ENCODE measurements at regions not wholly inside any gene's neighbourhood (a gene's known extent, or its start where the extent isn't known, plus 50 kb on each side); places are given as distances from the start of the nearest gene placed in this dataset.

DNA sequence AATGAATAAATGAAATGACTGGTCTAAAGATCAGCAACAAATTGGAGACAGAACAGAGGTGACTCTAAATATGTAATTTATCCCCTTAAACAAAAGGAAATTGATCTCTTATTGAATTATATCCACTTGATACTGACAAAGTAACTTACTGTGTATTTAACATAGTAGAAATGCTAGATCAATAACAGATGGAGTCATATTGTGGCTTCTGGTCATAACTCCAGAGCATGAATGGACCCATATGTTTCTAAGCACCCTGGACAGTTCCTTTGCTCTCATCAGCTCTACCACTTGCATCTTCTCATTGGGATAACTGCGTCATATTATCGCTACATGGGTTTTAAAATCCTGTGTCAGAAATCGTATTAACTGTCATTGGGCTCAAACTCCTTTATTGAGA lies 222.3 kb downstream of the ETS1 start:
- DNase-seq (ENCODE audit: low spot score): no peak

DNA sequence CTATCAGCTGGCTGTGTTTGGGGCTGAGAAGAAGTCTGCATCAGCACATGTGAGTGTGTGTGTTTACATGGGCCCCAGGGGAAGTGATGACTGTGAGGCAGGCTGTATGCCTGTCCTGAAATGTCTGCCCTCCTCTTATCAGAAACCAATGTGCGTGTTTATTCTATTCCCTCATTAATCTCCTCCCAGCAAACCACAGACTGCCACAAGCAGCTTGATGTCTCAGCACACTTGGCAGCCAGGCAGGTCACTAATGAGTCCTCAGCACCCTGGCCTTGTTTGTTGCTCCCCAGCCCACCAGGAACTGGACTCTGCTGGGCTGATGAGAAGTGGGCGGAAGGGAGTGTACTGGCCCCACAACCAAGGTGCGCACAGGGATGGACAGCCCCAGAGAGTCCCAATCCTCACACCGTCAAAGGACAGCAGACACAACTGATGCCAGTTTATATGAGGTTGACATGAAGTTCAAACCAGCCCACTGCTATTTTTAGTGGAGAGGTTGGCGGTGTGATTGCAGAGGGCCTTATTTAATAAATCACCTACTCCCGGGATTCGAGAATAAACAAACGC lies 225.8 kb downstream of the ETS1 start:
- no peak for DNase-seq (ENCODE audit: low spot score)

DNA sequence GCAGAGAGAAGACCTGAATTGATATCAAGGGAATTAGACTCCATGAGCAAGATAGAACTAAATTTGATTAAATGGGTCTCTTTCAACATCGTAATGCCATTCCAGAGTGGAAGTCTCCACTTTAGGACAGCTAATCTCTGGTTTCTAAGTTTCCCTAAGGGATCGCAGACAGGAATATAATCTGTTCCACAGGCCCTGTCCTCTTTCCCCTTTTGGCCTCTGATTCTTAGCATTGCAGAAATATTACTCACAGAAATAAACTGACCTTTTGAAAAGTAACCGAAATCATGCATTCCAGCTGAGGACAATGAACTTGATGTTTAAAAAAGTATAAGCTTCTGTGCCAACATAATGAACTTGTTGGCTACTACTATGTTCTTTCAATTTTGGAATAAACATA lies 227.8 kb downstream of the ETS1 start:
- no peak for DNase-seq (ENCODE audit: low spot score)

DNA sequence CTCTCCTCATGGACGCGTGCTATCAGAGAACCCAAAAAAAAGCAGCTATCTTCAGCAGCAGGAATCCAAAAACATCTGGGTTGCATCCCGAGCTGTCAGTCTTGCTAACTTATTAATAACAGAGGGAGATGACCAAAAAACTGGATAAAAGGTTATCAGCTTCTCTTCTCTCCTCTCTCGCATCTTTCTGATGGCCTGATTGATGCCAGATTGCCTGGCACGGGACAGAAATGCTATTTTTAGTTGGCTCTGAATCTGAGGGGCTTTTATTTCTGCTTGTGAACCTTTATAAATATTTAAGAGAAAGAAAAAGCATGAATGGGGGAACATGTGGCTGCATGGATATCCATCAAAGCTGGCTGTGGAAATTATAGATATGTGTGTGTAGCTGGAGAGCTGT lies 230.3 kb downstream of the ETS1 start:
- no peak for DNase-seq (ENCODE audit: low spot score)

DNA sequence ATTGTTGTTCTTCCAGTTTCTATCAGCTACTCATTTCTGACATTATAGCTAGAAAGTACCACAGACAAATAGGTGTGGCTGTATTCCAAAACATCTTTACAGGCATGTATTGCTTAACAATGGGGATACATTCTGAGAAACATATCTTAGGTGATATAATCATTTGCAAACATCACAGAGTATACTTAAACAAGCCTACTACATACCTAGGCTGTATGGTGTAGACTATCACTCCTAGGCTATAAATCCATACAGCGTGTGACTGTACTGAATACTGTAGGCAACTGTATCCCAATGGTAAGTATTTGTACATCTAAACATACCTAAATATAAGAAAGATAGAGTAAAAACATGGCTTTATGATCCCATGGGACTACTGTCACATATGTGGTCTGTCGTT lies 231.8 kb downstream of the ETS1 start:
- DNase-seq (ENCODE audit: low spot score): no peak

DNA sequence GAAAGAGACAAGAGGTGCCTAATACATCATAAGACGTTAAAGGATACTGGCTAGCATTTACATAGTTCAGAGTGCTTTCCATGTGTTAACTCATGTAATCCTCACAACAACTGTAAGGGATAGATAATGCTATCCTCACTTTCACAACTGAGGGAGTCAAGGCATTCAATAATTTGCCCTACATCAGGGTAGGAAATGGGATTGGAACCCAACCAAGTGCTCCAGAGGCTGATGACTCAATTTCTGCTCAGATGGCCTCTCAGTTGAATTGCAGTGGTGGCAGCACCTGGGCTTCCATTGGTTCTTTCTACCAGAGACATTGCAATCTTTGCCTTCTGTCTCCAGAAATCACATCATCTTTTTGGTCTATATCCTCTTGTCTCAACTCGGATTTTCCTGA lies 232.9 kb downstream of the ETS1 start:
- DNase-seq (ENCODE audit: low spot score): no peak

DNA sequence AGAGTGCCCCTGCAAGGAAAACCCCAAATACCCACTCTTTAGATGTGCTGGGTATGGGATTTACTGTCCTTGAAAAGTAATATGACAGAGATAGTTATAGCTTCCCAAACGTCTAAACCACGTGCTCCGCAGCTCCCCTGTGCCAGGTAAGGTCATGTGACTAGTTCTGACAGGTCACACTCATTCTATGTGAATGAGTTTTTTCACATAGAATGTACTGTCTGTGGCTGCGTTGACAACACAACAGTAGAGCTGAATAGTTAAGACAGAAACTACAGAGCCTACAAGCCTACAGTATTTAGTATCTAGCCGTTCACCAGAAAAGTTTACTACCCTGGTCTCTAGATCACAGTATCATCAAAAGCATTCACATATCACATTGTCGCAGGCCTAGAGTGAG lies 236.2 kb downstream of the ETS1 start:
- DNase-seq (ENCODE audit: low spot score): no peak

DNA sequence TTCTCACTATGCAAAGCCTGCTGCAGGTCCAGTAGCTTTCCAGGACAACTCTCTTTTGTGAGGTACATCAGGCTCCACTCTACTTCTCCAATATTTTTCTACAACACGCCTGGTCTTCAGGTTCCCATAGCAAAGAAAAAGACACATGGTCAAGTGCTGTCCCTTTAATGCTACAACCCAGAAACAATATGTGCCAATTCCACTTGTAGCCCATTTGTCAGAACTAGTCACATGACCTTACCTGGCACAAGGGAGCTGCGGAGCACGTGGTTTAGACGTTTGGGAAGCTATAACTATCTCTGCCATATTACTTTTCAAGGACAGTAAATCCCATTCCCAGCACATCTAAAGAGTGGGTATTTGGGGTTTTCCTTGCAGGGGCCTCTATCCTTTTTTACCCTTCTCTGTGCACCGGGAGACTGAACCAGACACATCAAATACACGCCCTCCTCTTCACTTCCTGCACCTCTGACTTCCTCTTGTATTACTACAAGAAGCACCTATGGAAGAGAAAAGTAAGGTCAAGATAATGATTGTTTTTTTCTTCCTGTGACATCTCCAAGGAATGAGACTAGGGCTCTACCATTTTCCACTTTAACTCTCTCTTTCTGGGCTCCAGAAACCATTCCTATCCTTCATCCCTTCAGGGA lies 237.6 kb downstream of the ETS1 start:
- no peak for DNase-seq (ENCODE audit: low spot score)

DNA sequence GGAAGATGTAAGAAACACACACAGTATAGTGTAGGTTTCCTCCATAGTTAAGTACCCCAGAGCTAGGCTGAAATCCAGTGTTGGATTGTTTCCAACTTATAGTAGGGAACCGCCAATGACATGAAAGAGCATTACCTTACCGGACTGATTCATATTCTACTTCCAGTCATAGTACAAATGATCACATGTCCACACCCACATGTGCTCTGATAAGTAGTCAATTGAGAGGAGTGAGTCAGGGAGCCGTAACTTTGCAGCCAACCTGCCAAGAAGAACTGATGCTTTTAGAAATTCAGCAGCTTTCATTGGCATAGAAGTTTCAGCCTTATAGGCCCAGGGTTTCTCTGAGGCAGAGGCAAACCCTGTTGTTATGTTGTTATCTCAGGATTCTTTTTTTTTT lies 240.6 kb downstream of the ETS1 start:
- no peak for DNase-seq (ENCODE audit: low spot score)

DNA sequence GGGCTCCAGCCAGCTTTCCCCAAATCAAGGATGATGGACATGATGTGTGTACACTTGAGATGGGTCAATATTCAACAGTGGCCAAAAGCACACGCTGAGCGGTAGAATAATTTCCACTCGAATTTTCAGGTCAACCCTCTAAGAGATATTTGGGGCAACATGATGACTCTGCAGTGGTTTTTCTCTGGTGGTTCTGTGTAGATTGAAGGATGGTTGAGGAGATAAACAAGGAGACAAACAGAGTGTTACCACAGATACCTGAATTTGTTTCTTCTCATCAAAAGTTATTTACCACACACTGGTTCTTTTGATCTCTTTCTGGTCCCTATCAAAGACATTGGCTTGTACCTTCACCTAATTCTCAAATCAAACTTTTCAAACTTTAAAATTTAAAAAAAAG lies 242.0 kb downstream of the ETS1 start:
- no peak for DNase-seq (ENCODE audit: low spot score)

DNA sequence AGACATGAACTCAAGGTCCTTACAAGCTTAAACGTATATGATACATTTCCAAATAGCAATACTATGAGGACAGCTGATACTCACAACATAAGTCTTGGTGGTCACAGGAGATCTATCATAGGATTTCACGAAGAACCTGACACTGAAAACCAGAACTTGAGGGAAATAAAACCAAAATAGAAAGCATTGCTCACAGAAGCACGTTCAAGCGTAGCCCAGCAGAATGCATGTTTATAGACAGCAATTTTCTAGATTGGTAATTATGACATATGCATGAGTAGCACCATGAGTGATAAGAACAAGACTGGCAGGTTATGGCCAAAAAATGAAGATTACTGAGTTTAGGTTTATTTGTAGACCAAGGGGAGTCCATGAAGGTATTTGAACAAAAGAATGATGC lies 243.5 kb downstream of the ETS1 start:
- no peak for DNase-seq (ENCODE audit: low spot score)

DNA sequence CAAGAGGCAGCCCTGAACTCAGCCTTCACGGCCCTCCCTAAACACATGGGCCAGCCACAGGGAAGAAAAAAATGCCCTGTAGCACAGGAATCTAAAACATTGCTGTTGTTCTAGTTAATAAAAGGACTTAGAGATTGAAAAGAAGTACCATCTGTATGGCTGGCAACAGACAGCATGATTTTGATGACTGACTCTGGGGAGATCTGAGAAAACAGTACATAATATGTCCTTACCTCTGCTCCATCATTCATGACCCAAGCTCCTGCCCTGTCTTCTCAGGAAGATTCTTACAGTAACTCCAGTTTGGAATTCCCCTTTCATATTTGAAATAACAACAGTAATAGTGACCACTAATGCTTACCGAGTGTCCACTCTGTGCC lies 244.2 kb downstream of the ETS1 start:
- DNase-seq (ENCODE audit: low spot score): no peak

DNA sequence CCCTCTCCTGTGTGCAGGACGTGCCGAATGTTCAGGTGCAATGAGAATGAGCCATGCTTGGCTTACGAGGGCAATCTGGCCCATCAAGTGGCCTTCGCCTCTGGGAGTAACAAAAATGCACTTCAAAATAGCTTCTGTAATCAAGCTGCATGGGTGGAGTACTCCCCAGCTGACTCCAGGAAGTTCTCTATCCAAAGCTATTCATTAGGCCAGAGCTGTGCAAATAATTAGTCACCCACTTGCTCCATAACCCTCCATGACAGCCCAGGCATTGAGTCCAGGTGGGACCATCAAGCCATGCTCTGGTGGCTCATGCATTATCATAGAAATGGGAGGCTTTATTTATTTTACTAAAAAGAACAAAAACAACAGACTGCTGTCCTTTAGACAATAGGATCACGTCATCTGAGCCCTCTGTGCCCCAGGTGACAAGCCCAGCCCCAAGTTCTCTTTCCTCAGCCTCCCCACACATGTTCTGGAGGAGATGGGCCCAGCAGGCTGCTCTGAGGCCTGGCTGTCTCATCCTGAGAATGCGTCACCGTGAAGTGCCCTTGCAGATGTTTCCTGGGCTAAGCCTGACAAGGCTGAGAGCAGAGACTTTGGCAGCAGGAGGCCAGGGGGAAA lies 244.7 kb downstream of the ETS1 start:
- DNase-seq (ENCODE audit: low spot score): peak; percentile 69

DNA sequence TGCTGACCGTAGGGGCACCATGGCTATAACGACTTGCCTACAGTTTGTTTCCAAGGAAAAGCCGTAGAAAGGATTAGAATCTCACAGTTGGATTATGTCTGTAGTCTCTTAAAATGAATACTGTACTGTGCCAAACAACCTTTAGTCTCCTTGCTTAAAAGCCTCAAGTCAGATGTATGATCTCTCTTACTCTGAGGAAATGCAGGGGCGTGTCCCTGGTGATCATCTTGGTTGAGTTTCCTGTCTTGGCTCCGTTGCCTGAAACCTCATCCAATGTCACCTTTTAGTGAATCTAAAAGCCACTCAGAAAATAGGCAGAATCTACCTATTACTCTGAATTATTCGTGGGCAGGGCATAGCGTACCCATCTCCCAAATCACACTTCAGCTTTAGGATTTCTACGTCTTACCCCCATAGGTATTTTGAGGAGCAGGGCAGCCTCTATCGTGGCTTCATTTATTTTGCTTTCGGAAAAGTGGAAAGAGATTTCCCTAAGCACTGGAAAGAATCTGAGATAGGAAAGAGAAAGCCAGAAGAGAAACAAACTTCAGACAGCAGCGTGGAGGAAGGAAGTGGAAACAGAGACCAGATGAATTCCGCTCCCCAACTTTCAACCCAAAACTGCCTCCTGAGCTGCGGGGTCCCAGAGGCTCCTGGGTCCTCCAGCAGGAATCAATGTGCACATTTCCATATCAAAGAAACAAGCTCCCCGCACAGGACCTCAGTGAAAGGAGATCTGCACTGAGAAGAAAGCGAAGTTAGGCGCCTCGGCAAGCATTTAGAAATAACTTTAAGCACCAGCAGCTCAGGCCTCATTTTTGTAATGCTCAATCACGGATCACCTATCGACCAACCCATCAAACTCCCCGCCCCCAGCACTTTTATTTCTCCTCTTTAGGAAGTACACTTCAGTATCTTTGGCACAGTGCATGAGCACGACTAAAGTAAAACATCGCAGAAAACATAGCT lies 245.8 kb downstream of the ETS1 start:
- DNase-seq (ENCODE audit: low spot score): no peak

DNA sequence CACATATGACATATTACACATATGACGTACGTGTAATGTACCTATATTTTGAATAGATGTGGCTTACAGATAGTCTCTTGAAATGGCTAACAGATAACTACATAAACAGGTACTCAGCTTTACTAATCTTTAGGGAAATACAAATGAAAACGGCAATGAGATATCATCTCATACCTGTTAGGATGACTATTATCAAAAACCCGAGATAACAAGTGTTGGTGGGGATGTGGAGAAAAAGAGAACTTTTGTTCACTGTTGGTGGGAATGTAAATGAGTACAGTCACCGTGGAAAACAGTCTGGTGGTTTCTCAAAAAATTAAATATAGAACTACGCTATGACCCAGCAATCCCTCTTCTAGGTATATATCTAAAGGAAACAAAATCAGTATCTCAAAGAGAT lies 247.6 kb downstream of the ETS1 start:
- DNase-seq (ENCODE audit: low spot score): no peak

DNA sequence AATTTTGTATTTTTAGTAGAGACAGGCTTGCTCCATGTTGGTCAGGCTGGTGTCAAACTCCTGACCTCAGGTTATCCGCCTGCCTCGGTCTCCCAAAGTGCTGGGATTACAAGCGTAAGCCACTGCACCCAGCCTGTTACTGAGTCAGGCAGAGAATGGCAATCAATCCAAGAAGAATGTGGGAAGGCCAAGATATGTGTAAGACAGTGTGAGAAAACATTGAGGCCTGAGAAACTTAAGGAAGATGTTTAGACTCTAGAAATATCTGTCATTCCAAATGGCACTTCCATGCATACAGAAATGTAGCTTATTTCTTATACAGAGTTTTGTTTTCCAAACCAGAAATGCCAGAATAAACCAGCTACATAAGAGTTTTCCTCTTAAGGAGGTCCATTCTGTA lies 248.5 kb downstream of the ETS1 start:
- no peak for DNase-seq (ENCODE audit: low spot score)

DNA sequence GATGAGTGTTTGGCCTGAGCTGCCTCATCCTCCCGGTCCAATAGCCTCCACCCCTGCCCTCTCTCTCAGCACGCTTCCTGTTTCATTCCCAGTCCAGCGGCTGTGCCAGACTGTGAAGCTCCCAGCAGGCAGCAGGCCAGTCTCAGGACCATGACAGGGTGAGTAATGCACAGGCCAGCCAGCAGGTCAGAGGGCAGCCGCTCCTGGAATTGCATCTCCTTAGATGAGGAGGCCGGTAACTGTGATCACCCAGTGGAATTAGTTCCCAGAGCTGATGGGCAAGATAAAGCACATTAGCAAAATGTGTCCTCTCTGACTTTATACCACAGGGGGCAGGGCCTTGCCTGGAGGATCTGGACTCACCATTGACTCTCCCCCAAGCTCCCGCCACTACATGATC lies 251.2 kb downstream of the ETS1 start:
- no peak for DNase-seq (ENCODE audit: low spot score)

DNA sequence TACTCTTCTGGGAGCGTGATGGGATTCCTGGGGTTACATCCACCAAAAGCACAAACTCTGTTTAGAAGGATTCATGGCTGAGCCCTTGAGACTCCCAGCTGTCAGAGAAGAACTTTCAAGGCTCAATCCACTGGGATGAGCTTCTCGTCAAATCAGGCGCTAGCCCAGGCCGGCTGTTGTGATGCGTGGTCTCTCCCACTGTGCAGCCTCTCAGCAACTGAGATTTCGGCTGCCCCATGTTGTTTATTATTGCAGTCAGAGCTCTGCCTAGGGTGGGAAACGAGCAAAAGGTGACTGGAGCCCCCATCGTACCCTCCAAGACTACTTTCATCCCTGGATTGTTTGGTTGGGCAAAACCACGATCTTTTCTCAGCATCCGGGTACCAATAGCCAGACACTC lies 251.6 kb downstream of the ETS1 start:
- no peak for DNase-seq (ENCODE audit: low spot score)

DNA sequence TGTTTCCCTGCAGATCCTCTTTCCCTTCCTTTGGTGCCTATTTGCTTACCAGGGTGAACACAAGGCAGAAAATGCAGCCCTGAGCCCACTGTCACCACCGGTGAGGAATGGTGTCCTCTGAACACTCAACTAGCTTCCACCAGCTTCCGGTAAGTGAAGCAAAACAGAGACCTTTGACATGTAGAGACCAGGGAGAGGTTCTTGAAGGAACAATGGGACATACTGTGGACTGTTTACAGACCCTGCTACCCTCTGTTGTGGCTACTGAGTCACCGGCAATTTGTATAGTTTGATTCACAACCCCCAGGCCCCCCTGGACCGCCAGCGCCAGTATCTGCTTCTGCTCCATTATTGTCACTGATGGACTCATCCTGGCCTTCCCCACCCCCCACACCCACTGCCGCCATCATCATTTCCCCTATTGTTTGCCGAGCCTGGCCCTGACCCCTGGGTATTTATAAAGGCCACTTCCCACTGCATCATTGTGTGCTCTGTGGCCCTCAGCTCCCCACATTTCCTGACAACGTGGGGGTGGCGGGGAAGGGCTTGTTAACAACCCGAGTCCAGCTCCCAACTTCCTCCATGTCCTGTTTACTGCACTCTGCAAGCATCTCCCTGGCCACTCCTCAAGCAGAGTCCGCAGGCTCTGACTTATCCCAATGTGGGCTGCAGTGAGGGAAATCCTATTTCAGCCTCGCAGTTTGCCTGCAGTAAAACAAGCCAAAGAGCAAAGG lies 252.9 kb downstream of the ETS1 start:
- no peak for DNase-seq (ENCODE audit: low spot score)

DNA sequence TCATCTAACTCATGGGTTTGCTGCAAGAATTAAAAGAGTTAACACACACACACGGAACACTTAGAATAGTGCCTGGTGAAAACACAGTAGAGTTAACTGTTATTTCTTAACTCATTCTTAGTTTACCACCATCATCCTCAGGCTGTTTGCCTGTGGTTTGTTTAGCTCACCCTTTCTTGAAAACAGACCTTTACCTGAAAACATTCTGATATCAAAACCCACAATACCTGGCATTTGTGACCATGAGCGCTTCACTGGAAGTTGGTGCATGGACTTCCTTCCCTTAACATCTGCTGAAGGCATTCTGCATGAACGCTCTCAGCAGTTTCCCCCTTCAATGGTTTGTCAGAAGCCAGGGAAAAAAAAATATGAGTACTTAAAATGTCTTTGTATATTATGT lies 256.0 kb downstream of the ETS1 start:
- no peak for DNase-seq (ENCODE audit: low spot score)

DNA sequence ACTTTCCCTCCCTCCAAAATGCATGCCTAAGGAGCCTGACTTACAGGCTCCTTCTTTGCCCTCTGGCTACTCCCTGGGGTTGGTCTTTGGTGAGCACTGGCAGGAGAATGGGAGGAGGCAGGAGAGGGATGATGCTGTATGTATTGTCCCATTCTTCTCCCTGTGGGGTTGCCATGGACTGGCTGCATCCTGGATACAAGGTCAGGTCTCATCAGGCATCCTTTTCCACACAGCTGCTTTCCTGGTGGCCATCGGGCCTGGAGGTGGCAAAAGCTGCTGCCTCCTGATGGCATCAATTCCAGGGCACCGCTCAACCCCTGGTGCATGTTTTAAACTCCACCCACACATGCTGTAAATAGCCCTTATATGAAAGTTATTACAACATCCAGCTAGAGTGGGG lies 257.2 kb downstream of the ETS1 start:
- DNase-seq (ENCODE audit: low spot score): no peak

DNA sequence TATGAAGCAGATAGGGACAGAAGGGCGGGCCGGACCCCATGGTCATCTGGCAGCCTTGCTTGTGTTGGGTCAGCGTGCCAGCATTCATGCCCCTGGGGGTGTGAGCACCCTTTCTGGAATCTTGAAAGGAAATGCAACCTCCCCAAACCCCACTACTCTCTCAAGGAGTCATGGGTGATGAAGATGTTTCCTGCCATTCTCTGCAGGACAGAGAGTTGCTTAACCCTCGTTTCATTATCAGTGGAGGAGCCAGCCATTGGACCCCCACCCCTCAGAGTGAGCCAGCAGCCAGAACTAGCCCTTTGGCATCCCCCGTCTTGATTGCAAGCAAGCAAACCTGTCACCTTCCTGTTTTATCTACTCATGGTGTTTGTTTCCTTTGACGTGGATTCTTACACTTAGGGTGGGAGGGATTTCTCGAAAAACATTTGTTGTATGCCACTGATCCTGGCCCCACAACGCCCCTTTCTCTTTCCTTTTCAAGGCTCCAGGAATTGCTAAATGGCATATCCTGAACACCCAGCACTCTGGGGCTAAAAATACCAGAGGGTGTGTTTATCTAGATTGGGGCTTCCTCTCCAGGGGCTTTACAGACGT lies 258.3 kb downstream of the ETS1 start:
- DNase-seq (ENCODE audit: low spot score): no peak
